ENCODE measurements at regions not wholly inside any gene's neighbourhood (a gene's known extent, or its start where the extent isn't known, plus 50 kb on each side); places are given as distances from the start of the nearest gene placed in this dataset.

DNA sequence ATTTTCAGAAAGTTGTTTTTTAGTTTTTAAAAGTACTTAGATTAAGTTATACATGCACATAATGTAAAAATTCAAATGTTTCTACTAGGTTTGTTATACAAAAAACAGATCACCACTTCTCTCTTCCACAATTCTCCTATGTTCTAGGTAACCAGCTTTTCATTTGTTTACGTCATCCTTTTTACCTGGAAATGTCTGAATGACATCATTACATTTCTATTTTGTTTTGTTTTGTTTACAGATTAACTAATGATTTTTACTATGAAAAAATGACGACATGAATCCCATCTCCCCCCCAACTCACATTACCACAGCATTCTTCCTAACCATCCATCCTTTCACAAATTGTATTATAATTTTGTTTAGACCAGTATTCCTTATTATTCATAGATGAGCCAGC lies 1709.2 kb downstream of the EFNA5 start:
- no peak overlapping the region for H3K4me3 ChIP-seq (ENCODE audit: low read depth, low read length)
- DNase-seq (ENCODE audit: low read depth), result no peak
- TF ChIP-seq, protein P1, sequence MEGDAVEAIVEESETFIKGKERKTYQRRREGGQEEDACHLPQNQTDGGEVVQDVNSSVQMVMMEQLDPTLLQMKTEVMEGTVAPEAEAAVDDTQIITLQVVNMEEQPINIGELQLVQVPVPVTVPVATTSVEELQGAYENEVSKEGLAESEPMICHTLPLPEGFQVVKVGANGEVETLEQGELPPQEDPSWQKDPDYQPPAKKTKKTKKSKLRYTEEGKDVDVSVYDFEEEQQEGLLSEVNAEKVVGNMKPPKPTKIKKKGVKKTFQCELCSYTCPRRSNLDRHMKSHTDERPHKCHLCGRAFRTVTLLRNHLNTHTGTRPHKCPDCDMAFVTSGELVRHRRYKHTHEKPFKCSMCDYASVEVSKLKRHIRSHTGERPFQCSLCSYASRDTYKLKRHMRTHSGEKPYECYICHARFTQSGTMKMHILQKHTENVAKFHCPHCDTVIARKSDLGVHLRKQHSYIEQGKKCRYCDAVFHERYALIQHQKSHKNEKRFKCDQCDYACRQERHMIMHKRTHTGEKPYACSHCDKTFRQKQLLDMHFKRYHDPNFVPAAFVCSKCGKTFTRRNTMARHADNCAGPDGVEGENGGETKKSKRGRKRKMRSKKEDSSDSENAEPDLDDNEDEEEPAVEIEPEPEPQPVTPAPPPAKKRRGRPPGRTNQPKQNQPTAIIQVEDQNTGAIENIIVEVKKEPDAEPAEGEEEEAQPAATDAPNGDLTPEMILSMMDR (conservative IDR thresholded peaks at IDR 0.05; ENCODE audit: low read depth, low read length), result no peak

GRCh38 chr5:105956456-105957196 lies 1714.1 kb downstream of the EFNA5 start:
- TF ChIP-seq, protein P1 (conservative IDR thresholded peaks at IDR 0.05; ENCODE audit: low read depth, low read length), result no peak
- peak; percentile 47 for DNase-seq (ENCODE audit: low read depth)
- H3K4me3 ChIP-seq (ENCODE audit: low read depth, low read length), result no peak overlapping the region

- TF ChIP-seq, protein P1 (conservative IDR thresholded peaks at IDR 0.05; ENCODE audit: low read depth, low read length), result no peak
- DNase-seq (ENCODE audit: low read depth), result peak; percentile 11
- no peak overlapping the region for H3K4me3 ChIP-seq (ENCODE audit: low read depth, low read length)
Observed at GRCh38 chr5:105954341-105954740, 1716.4 kb downstream of the EFNA5 start.

GRCh38 chr5:105953616-105954015 lies 1717.1 kb downstream of the EFNA5 start:
- TF ChIP-seq, protein P1 (conservative IDR thresholded peaks at IDR 0.05; ENCODE audit: low read depth, low read length), result no peak
- DNase-seq (ENCODE audit: low read depth), result no peak
- no peak overlapping the region for H3K4me3 ChIP-seq (ENCODE audit: low read depth, low read length)

- DNase-seq (ENCODE audit: low read depth), result peak; percentile 77
- no peak overlapping the region for H3K4me3 ChIP-seq (ENCODE audit: low read depth, low read length)
- TF ChIP-seq, protein P1 (conservative IDR thresholded peaks at IDR 0.05; ENCODE audit: low read depth, low read length), result no peak
Observed at GRCh38 chr5:105952875-105953274, 1717.9 kb downstream of the EFNA5 start.

DNA sequence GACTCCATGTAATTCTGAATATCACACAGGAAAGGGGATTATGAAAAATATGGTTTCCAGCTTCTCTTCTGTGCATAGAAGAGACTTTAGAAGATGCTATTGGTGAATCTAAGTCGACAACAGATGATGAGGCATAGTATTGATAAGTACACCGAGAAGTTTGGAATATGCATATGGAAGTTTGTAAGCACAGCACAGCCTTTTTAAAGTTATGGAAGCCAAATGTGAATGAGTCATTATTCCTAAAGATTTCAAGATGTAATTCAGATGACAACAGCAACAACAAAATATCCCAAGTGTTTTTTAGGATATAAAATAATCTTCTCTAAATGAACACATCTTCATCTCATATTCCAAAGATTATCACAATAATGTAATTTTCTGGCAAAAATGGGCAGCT lies 1723.3 kb downstream of the EFNA5 start:
- H3K4me3 ChIP-seq (ENCODE audit: low read depth, low read length), result no peak overlapping the region
- no peak for DNase-seq (ENCODE audit: low read depth)
- TF ChIP-seq, protein P1 (conservative IDR thresholded peaks at IDR 0.05; ENCODE audit: low read depth, low read length), result no peak

All from choroid plexus epithelial cell (primary cell).